VCaP (cell line): ENCODE measurements at regions not wholly inside any gene's neighbourhood (a gene's known extent, or its start where the extent isn't known, plus 50 kb on each side); places are given as distances from the start of the nearest gene placed in this dataset.

Source experiments
- H3K27ac ChIP-seq: fragments of 450-650 bp; 2 replicates; pipeline ENCODE4 v1.5.1; 2017
- TF ChIP-seq, protein P1 (sequence below): fragments of 450-650 bp; conservative IDR thresholded peaks from 2 replicates; pipeline ENCODE4 v1.5.1; 2017; ENCODE audit warnings: mild to moderate bottlenecking, moderate library complexity

DNA sequence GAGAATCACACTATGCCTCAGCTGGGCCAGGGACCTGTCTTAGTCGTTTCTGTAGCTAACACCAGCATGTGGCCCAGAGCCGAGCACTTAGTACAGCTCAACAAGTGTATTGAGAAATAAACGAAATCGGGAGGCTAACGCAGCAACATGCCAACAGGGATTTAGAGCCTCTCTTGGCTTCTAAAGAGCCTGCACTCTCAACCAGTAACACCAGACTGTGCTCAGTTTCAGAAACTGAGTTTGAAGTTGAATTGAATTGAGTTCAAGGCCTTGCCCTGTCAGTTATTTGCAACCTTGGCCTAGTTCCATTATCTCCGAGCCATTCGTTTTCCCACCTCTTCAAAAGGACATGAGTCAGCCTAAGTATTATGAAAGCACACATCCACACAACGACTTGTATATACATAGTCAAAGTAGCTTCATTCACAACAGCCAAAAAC is 71.3 kb upstream of the LDB2 start:
- TF ChIP-seq, protein P1, sequence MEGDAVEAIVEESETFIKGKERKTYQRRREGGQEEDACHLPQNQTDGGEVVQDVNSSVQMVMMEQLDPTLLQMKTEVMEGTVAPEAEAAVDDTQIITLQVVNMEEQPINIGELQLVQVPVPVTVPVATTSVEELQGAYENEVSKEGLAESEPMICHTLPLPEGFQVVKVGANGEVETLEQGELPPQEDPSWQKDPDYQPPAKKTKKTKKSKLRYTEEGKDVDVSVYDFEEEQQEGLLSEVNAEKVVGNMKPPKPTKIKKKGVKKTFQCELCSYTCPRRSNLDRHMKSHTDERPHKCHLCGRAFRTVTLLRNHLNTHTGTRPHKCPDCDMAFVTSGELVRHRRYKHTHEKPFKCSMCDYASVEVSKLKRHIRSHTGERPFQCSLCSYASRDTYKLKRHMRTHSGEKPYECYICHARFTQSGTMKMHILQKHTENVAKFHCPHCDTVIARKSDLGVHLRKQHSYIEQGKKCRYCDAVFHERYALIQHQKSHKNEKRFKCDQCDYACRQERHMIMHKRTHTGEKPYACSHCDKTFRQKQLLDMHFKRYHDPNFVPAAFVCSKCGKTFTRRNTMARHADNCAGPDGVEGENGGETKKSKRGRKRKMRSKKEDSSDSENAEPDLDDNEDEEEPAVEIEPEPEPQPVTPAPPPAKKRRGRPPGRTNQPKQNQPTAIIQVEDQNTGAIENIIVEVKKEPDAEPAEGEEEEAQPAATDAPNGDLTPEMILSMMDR = no peak

GRCh38 chr4:16967722-16968121 is 69.3 kb upstream of the LDB2 start:
- H3K27ac ChIP-seq = no peak overlapping the region
- TF ChIP-seq, protein P1 = no peak

More for the DNA sequence above, 71.3 kb upstream of the LDB2 start:
- no peak overlapping the region for H3K27ac ChIP-seq

- H3K27ac ChIP-seq = no peak overlapping the region
- TF ChIP-seq, protein P1 = no peak
Measured at GRCh38 chr4:16959305-16959704, 60.9 kb upstream of the LDB2 start.

GRCh38 chr4:16952896-16953630 is 54.6 kb upstream of the LDB2 start:
- no peak overlapping the region for H3K27ac ChIP-seq
- TF ChIP-seq, protein P1 = no peak

DNA sequence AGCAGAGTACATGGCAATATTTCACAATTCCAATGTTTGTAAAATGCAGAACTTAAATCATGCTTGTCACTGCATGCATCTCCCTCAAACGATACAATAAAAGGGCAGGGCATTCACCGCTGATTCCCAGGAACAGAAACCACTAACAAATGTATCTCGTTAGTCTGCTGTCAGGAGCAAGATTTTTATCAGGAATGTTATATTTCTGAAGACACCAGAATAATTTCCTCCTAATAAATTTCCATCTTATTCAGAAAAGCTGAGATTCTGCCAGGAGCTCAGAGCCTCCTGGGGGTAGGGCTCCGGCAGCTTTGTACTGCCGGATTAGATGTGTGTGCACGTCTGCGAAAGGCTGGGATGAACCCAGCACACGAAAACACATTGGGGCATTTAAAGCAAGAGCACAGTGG is 54.0 kb upstream of the LDB2 start:
- TF ChIP-seq, protein P1 = no peak
- no peak overlapping the region for H3K27ac ChIP-seq
